SU-DHL-6 (cell line): ENCODE measurements at regions not wholly inside any gene's neighbourhood (a gene's known extent, or its start where the extent isn't known, plus 50 kb on each side); places are given as distances from the start of the nearest gene placed in this dataset.

Experiments used
- CTCF ChIP-seq: fragments of 200-600 bp; sonication (generic); IDR thresholded peaks from one replicate; pipeline ENCODE4 v1.5.1; 2017; ENCODE audit warnings: antibody characterized with exemption, mild to moderate bottlenecking, low read length, moderate library complexity; ENCODE audit not compliant: insufficient read depth, poor library complexity, severe bottlenecking
- EZH2phosphoT487 ChIP-seq: fragments of 200-600 bp; sonication (generic), shearing (Covaris generic); conservative IDR thresholded peaks from 2 replicates; pipeline ENCODE4 v1.6.1; 2018; ENCODE audit warnings: mild to moderate bottlenecking, antibody characterized with exemption, low read length, moderate library complexity, mixed read lengths

GRCh38 chr16:85193115-85193493 is 80.8 kb upstream of the CIBAR2 start:
- no peak for TF ChIP-seq CTCF
- TF ChIP-seq EZH2phosphoT487 = no peak
